GM06990 (cell line): ENCODE measurements at regions not wholly inside any gene's neighbourhood (a gene's known extent, or its start where the extent isn't known, plus 50 kb on each side); places are given as distances from the start of the nearest gene placed in this dataset.

Experiments used
- DNase-seq: peaks from one replicate; pipeline ENCODE4 v3.0.0-alpha.2; 2011; ENCODE audit not compliant: insufficient read length; ENCODE audit errors: extremely low read depth
- H3K27me3 ChIP-seq: replicated peaks from 2 replicates; pipeline ENCODE4 v1.6.0; 2011; ENCODE audit warnings: low read length; ENCODE audit not compliant: control insufficient read depth, insufficient read depth
- H3K36me3 ChIP-seq: 2 replicates; pipeline ENCODE4 v1.5.1; 2011; ENCODE audit warnings: low read length; ENCODE audit not compliant: control insufficient read depth, insufficient read depth
- H3K4me3 ChIP-seq: replicated peaks from 2 replicates; pipeline ENCODE4 v1.5.1; 2011; ENCODE audit warnings: low read depth, mild to moderate bottlenecking, control low read depth, low read length
- TF ChIP-seq, protein P1 (sequence below): IDR thresholded peaks from 2 replicates; pipeline ENCODE4 v1.5.1; 2011; ENCODE audit warnings: low read length, control low read depth, mild to moderate bottlenecking, inconsistent platforms; ENCODE audit not compliant: insufficient read depth, poor library complexity, severe bottlenecking

GRCh38 chr10:4357911-4358310 is 468.1 kb upstream of the AKR1E2 start:
- Histone ChIP-seq H3K4me3 (no peak overlapping the region), H3K36me3 (no peaks in the 10 kb centered on the region), H3K27me3 (no peaks in the 10 kb centered on the region; the same call in 1 of the 2 replicates)
- no peak for DNase-seq
- TF ChIP-seq, protein P1, sequence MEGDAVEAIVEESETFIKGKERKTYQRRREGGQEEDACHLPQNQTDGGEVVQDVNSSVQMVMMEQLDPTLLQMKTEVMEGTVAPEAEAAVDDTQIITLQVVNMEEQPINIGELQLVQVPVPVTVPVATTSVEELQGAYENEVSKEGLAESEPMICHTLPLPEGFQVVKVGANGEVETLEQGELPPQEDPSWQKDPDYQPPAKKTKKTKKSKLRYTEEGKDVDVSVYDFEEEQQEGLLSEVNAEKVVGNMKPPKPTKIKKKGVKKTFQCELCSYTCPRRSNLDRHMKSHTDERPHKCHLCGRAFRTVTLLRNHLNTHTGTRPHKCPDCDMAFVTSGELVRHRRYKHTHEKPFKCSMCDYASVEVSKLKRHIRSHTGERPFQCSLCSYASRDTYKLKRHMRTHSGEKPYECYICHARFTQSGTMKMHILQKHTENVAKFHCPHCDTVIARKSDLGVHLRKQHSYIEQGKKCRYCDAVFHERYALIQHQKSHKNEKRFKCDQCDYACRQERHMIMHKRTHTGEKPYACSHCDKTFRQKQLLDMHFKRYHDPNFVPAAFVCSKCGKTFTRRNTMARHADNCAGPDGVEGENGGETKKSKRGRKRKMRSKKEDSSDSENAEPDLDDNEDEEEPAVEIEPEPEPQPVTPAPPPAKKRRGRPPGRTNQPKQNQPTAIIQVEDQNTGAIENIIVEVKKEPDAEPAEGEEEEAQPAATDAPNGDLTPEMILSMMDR, result no peak

DNA sequence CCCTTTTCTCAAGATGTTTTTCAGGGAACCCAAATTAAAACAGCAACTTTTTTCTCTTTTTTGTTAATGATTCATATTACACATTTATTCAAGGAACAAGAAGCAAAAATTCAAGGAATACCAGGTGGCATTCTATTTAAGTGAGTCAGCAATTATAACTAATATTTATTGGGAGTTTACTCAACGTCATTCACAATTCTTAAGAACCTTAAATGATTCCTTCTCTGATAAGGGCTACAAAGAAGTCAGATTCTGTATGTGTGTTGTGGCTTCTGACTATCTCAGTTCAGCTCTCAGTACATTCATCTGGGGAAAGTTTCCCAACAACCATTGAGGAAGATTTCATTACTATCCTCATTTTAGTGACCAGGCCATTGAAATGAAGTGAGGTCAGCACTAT is 470.7 kb upstream of the AKR1E2 start:
- Histone ChIP-seq H3K27me3 (no peaks in the 10 kb centered on the region; the same call in 1 of the 2 replicates), H3K36me3 (no peaks in the 10 kb centered on the region), H3K4me3 (no peak overlapping the region)
- DNase-seq, result no peak
- TF ChIP-seq, protein P1, result no peak

- no peaks in the 10 kb centered on the region for H3K36me3 ChIP-seq
- no peaks in the 10 kb centered on the region; the same call in 1 of the 2 replicates for H3K27me3 ChIP-seq
- DNase-seq, result no peak
- H3K4me3 ChIP-seq, result no peak overlapping the region
- TF ChIP-seq, protein P1, result no peak
These were observed 471.6 kb upstream of the AKR1E2 start for GRCh38 chr10:4354382-4354812.

GRCh38 chr10:4353964-4354363 is 472.0 kb upstream of the AKR1E2 start:
- no peaks in the 10 kb centered on the region for H3K36me3 ChIP-seq
- H3K4me3 ChIP-seq, result no peak overlapping the region
- no peaks in the 10 kb centered on the region; the same call in 1 of the 2 replicates for H3K27me3 ChIP-seq
- TF ChIP-seq, protein P1, result no peak
- no peak for DNase-seq

- Histone ChIP-seq H3K36me3 (no peaks in the 10 kb centered on the region), H3K4me3 (no peak overlapping the region), H3K27me3 (no peaks in the 10 kb centered on the region)
- no peak for DNase-seq
- TF ChIP-seq, protein P1, result no peak
These were observed 472.9 kb upstream of the AKR1E2 start for GRCh38 chr10:4353059-4353655.
